Neuron (in vitro differentiated cells): ENCODE measurements at regions not wholly inside any gene's neighbourhood (a gene's known extent, or its start where the extent isn't known, plus 50 kb on each side); places are given as distances from the start of the nearest gene placed in this dataset.

Experiments used
- H2AFZ ChIP-seq: one replicate; pipeline ENCODE4 v1.6.1; 2013; ENCODE audit warnings: low read depth, mild to moderate bottlenecking, inconsistent platforms, low read length, moderate library complexity
- H3K27me3 ChIP-seq: one replicate; pipeline ENCODE4 v1.6.1; 2013; ENCODE audit warnings: low read length; ENCODE audit not compliant: insufficient read depth
- H3K36me3 ChIP-seq: one replicate; pipeline ENCODE4 v1.6.1; 2013; ENCODE audit warnings: low read length; ENCODE audit not compliant: insufficient read depth
- H3K4me1 ChIP-seq: one replicate; pipeline ENCODE4 v1.6.1; 2013; ENCODE audit warnings: low read length; ENCODE audit not compliant: insufficient read depth
- H3K4me3 ChIP-seq: 2 replicates; pipeline ENCODE4 v1.5.1; 2013; ENCODE audit warnings: mild to moderate bottlenecking, low read length, moderate library complexity
- H3K9me3 ChIP-seq: one replicate; pipeline ENCODE4 v1.6.1; 2013; ENCODE audit warnings: low read length

- no peaks in the 10 kb centered on the region for H3K27me3 ChIP-seq
- H2AFZ ChIP-seq, result no peak overlapping the region
- H3K4me3 ChIP-seq, result no peak overlapping the region
- H3K36me3 ChIP-seq, result no peaks in the 10 kb centered on the region
- peaks cover 2% of the 10 kb centered on the region for H3K4me1 ChIP-seq
- H3K9me3 ChIP-seq, result no peaks in the 10 kb centered on the region
Measured at GRCh38 chr5:130708754-130709153, 456.3 kb downstream of the HINT1 start.

- Histone ChIP-seq H3K9me3 (no peaks in the 10 kb centered on the region), H3K36me3 (no peaks in the 10 kb centered on the region)
Measured at GRCh38 chr5:130706696-130707095, 458.4 kb downstream of the HINT1 start.

GRCh38 chr5:130705368-130705767 is 459.7 kb downstream of the HINT1 start:
- Histone ChIP-seq H3K9me3 (no peaks in the 10 kb centered on the region), H3K4me3 (no peak overlapping the region), H2AFZ (no peak overlapping the region), H3K4me1 (no peaks in the 10 kb centered on the region), H3K27me3 (no peaks in the 10 kb centered on the region), H3K36me3 (no peaks in the 10 kb centered on the region)

More at GRCh38 chr5:130706696-130707095, 458.4 kb downstream of the HINT1 start:
- H2AFZ ChIP-seq, result no peak overlapping the region
- H3K27me3 ChIP-seq, result no peaks in the 10 kb centered on the region
- no peak overlapping the region for H3K4me3 ChIP-seq
- peaks cover 2% of the 10 kb centered on the region for H3K4me1 ChIP-seq

- Histone ChIP-seq H3K9me3 (no peaks in the 10 kb centered on the region), H3K27me3 (no peaks in the 10 kb centered on the region), H3K36me3 (no peaks in the 10 kb centered on the region)
Measured at GRCh38 chr5:130693509-130693908, 471.5 kb downstream of the HINT1 start.

GRCh38 chr5:130692770-130693169 is 472.3 kb downstream of the HINT1 start:
- Histone ChIP-seq H3K36me3 (no peaks in the 10 kb centered on the region), H3K9me3 (no peaks in the 10 kb centered on the region), H3K27me3 (no peaks in the 10 kb centered on the region), H2AFZ (no peak overlapping the region), H3K4me3 (no peak overlapping the region), H3K4me1 (no peaks in the 10 kb centered on the region)

More at GRCh38 chr5:130693509-130693908, 471.5 kb downstream of the HINT1 start:
- no peaks in the 10 kb centered on the region for H3K4me1 ChIP-seq
- no peak overlapping the region for H2AFZ ChIP-seq
- H3K4me3 ChIP-seq, result no peak overlapping the region

GRCh38 chr5:130689831-130690230 is 475.2 kb downstream of the HINT1 start:
- Histone ChIP-seq H3K9me3 (no peaks in the 10 kb centered on the region), H2AFZ (no peak overlapping the region), H3K4me3 (no peak overlapping the region), H3K27me3 (no peaks in the 10 kb centered on the region), H3K4me1 (no peaks in the 10 kb centered on the region), H3K36me3 (no peaks in the 10 kb centered on the region)

GRCh38 chr5:130687085-130687733 is 477.8 kb downstream of the HINT1 start:
- H3K4me3 ChIP-seq, result no peak overlapping the region
- H3K36me3 ChIP-seq, result no peaks in the 10 kb centered on the region
- H3K27me3 ChIP-seq, result no peaks in the 10 kb centered on the region
- no peaks in the 10 kb centered on the region for H3K9me3 ChIP-seq
- H2AFZ ChIP-seq, result no peak overlapping the region
- no peaks in the 10 kb centered on the region for H3K4me1 ChIP-seq

- Histone ChIP-seq H3K36me3 (no peaks in the 10 kb centered on the region), H2AFZ (no peak overlapping the region), H3K27me3 (no peaks in the 10 kb centered on the region), H3K4me1 (no peaks in the 10 kb centered on the region), H3K9me3 (no peaks in the 10 kb centered on the region), H3K4me3 (no peak overlapping the region)
Measured at GRCh38 chr5:130678637-130679036, 486.4 kb downstream of the HINT1 start.

- Histone ChIP-seq H3K4me3 (no peak overlapping the region), H3K9me3 (no peaks in the 10 kb centered on the region)
Measured at GRCh38 chr5:130666462-130666861, 498.6 kb downstream of the HINT1 start.

GRCh38 chr5:130652176-130652575 is 512.9 kb downstream of the HINT1 start:
- Histone ChIP-seq H3K36me3 (no peaks in the 10 kb centered on the region), H3K4me3 (no peak overlapping the region), H3K4me1 (no peaks in the 10 kb centered on the region), H3K9me3 (no peaks in the 10 kb centered on the region), H2AFZ (no peak overlapping the region), H3K27me3 (no peaks in the 10 kb centered on the region)

More at GRCh38 chr5:130666462-130666861, 498.6 kb downstream of the HINT1 start:
- no peak overlapping the region for H2AFZ ChIP-seq
- H3K36me3 ChIP-seq, result no peaks in the 10 kb centered on the region
- no peaks in the 10 kb centered on the region for H3K4me1 ChIP-seq
- no peaks in the 10 kb centered on the region for H3K27me3 ChIP-seq

- H2AFZ ChIP-seq, result no peak overlapping the region
- H3K9me3 ChIP-seq, result no peaks in the 10 kb centered on the region
- H3K4me1 ChIP-seq, result no peaks in the 10 kb centered on the region
- no peak overlapping the region for H3K4me3 ChIP-seq
- no peaks in the 10 kb centered on the region for H3K36me3 ChIP-seq
- no peaks in the 10 kb centered on the region for H3K27me3 ChIP-seq
Measured at GRCh38 chr5:130651440-130651839, 513.6 kb downstream of the HINT1 start.

GRCh38 chr5:130643321-130643720 is 521.7 kb downstream of the HINT1 start:
- Histone ChIP-seq H3K36me3 (no peaks in the 10 kb centered on the region), H3K4me1 (no peaks in the 10 kb centered on the region), H3K9me3 (no peaks in the 10 kb centered on the region), H3K4me3 (no peak overlapping the region), H3K27me3 (no peaks in the 10 kb centered on the region), H2AFZ (no peak overlapping the region)

GRCh38 chr5:130642461-130642860 is 522.6 kb downstream of the HINT1 start:
- H3K27me3 ChIP-seq, result no peaks in the 10 kb centered on the region
- no peaks in the 10 kb centered on the region for H3K9me3 ChIP-seq
- H2AFZ ChIP-seq, result no peak overlapping the region
- no peaks in the 10 kb centered on the region for H3K4me1 ChIP-seq
- no peak overlapping the region for H3K4me3 ChIP-seq
- H3K36me3 ChIP-seq, result no peaks in the 10 kb centered on the region

GRCh38 chr5:130627145-130627544 is 537.9 kb downstream of the HINT1 start:
- H3K9me3 ChIP-seq, result no peaks in the 10 kb centered on the region
- no peak overlapping the region for H3K4me3 ChIP-seq
- H3K27me3 ChIP-seq, result no peaks in the 10 kb centered on the region
- no peak overlapping the region for H2AFZ ChIP-seq
- no peaks in the 10 kb centered on the region for H3K36me3 ChIP-seq
- no peaks in the 10 kb centered on the region for H3K4me1 ChIP-seq
